ENCODE measurements at regions not wholly inside any gene's neighbourhood (a gene's known extent, or its start where the extent isn't known, plus 50 kb on each side); places are given as distances from the start of the nearest gene placed in this dataset.

- TF ChIP-seq CTCF (IDR thresholded peaks at IDR 0.05; ENCODE audit: insufficient read depth, missing control alignments) = peak; percentile 52
- no peak for FAIRE-seq
- no peak for DNase-seq (ENCODE audit: insufficient read length, low spot score)
Observed at GRCh38 chr7:115851291-115851690, 179.3 kb downstream of the TFEC start.

- TF ChIP-seq CTCF (IDR thresholded peaks at IDR 0.05; ENCODE audit: insufficient read depth, missing control alignments) = no peak
- no peak for FAIRE-seq
- no peak for DNase-seq (ENCODE audit: insufficient read length, low spot score)
Observed at GRCh38 chr7:115850774-115851173, 179.8 kb downstream of the TFEC start.

GRCh38 chr7:115844857-115845256 is 185.7 kb downstream of the TFEC start:
- FAIRE-seq (no peak), DNase-seq (ENCODE audit: insufficient read length, low spot score) (no peak)
- TF ChIP-seq CTCF (IDR thresholded peaks at IDR 0.05; ENCODE audit: insufficient read depth, missing control alignments) = no peak

GRCh38 chr7:115840702-115841101 is 189.9 kb downstream of the TFEC start:
- DNase-seq (ENCODE audit: insufficient read length, low spot score) (no peak), FAIRE-seq (no peak)
- TF ChIP-seq CTCF (IDR thresholded peaks at IDR 0.05; ENCODE audit: insufficient read depth, missing control alignments) = no peak

GRCh38 chr7:115838829-115839228 is 191.7 kb downstream of the TFEC start:
- no peak for FAIRE-seq
- no peak for DNase-seq (ENCODE audit: insufficient read length, low spot score)
- TF ChIP-seq CTCF (IDR thresholded peaks at IDR 0.05; ENCODE audit: insufficient read depth, missing control alignments) = no peak

GRCh38 chr7:115831371-115831770 is 199.2 kb downstream of the TFEC start:
- DNase-seq (ENCODE audit: insufficient read length, low spot score) = no peak

More at GRCh38 chr7:115831371-115831770, 199.2 kb downstream of the TFEC start:
- FAIRE-seq = no peak
- no peak for TF ChIP-seq CTCF (IDR thresholded peaks at IDR 0.05; ENCODE audit: insufficient read depth, missing control alignments)
